HG03108 (cell line): ENCODE measurements at regions not wholly inside any gene's neighbourhood (a gene's known extent, or its start where the extent isn't known, plus 50 kb on each side); places are given as distances from the start of the nearest gene placed in this dataset.
"Not testable (repeated sequence)": the region's sequence is repeated elsewhere in the genome, so short reads cannot be mapped to it uniquely, and the experiment has no call there.

Experiments used
- ATAC-seq: cut with Tn5 transposase; IDR thresholded peaks from one replicate; pipeline ENCODE4 v1.9.1; 2021; ENCODE audit warnings: moderate library complexity; ENCODE audit not compliant: unreplicated experiment

- ATAC-seq = no peak
Observed at GRCh38 chr6:139728876-139729427, 354.5 kb upstream of the CITED2 start.

GRCh38 chr6:139726272-139726671 lies 351.8 kb upstream of the CITED2 start:
- not testable (repeated sequence) for ATAC-seq

- no peak for ATAC-seq
Observed at GRCh38 chr6:139722530-139722929, 348.1 kb upstream of the CITED2 start.

- no peak for ATAC-seq
Observed at GRCh38 chr6:139721954-139722353, 347.5 kb upstream of the CITED2 start.

GRCh38 chr6:139713900-139714506 lies 339.6 kb upstream of the CITED2 start:
- ATAC-seq = no peak

GRCh38 chr6:139713424-139713823 lies 339.0 kb upstream of the CITED2 start:
- ATAC-seq = no peak

- no peak for ATAC-seq
Observed at GRCh38 chr6:139712830-139713229, 338.4 kb upstream of the CITED2 start.

GRCh38 chr6:139711804-139712585 lies 337.5 kb upstream of the CITED2 start:
- no peak for ATAC-seq

GRCh38 chr6:139710556-139710955 lies 336.1 kb upstream of the CITED2 start:
- no peak for ATAC-seq

GRCh38 chr6:139708337-139709199 lies 334.1 kb upstream of the CITED2 start:
- ATAC-seq = no peak

- no peak for ATAC-seq
Observed at GRCh38 chr6:139706912-139707311, 332.5 kb upstream of the CITED2 start.

- ATAC-seq = no peak
Observed at GRCh38 chr6:139705284-139705683, 330.8 kb upstream of the CITED2 start.

GRCh38 chr6:139703780-139704179 lies 329.3 kb upstream of the CITED2 start:
- ATAC-seq = no peak

GRCh38 chr6:139702706-139703105 lies 328.3 kb upstream of the CITED2 start:
- no peak for ATAC-seq

GRCh38 chr6:139701695-139702094 lies 327.2 kb upstream of the CITED2 start:
- no peak for ATAC-seq

- ATAC-seq = no peak
Observed at GRCh38 chr6:139701003-139701402, 326.6 kb upstream of the CITED2 start.

GRCh38 chr6:139699911-139700310 lies 325.5 kb upstream of the CITED2 start:
- ATAC-seq = no peak

- no peak for ATAC-seq
Observed at GRCh38 chr6:139699335-139699734, 324.9 kb upstream of the CITED2 start.

GRCh38 chr6:139698526-139699176 lies 324.2 kb upstream of the CITED2 start:
- no peak for ATAC-seq

GRCh38 chr6:139697856-139698255 lies 323.4 kb upstream of the CITED2 start:
- ATAC-seq = not testable (repeated sequence)

- ATAC-seq = not testable (repeated sequence)
Observed at GRCh38 chr6:139696991-139697390, 322.5 kb upstream of the CITED2 start.
